Activated naive CD4-positive, alpha-beta T cell treated with Interleukin-2 at 50 U/mL for 16 hours (primary cell): ENCODE measurements at regions not wholly inside any gene's neighbourhood (a gene's known extent, or its start where the extent isn't known, plus 50 kb on each side); places are given as distances from the start of the nearest gene placed in this dataset.
"Not testable (repeated sequence)": the region's sequence is repeated elsewhere in the genome, so short reads cannot be mapped to it uniquely, and the experiment has no call there.

Experiments used
- DNase-seq: peaks from one replicate; pipeline ENCODE4 v3.0.0-alpha.2; 2020

- DNase-seq: no peak
These were observed 605.4 kb upstream of the SLC35B3 start for GRCh38 chr6:9040718-9041117.

GRCh38 chr6:9039258-9039657, 603.9 kb upstream of the SLC35B3 start:
- no peak for DNase-seq

GRCh38 chr6:9028086-9028485, 592.7 kb upstream of the SLC35B3 start:
- DNase-seq: no peak

GRCh38 chr6:9025796-9026394, 590.5 kb upstream of the SLC35B3 start:
- no peak for DNase-seq

GRCh38 chr6:9025228-9025627, 589.9 kb upstream of the SLC35B3 start:
- DNase-seq: no peak

GRCh38 chr6:9024246-9024645, 588.9 kb upstream of the SLC35B3 start:
- DNase-seq: not testable (repeated sequence)

GRCh38 chr6:9020001-9020400, 584.7 kb upstream of the SLC35B3 start:
- DNase-seq: no peak

GRCh38 chr6:9009931-9010330, 574.6 kb upstream of the SLC35B3 start:
- no peak for DNase-seq

- no peak for DNase-seq
These were observed 571.7 kb upstream of the SLC35B3 start for GRCh38 chr6:9007027-9007426.

GRCh38 chr6:9002833-9003232, 567.5 kb upstream of the SLC35B3 start:
- no peak for DNase-seq

GRCh38 chr6:8995156-8995555, 559.8 kb upstream of the SLC35B3 start:
- no peak for DNase-seq

GRCh38 chr6:8993111-8993510, 557.8 kb upstream of the SLC35B3 start:
- DNase-seq: no peak

GRCh38 chr6:8991844-8992243, 556.5 kb upstream of the SLC35B3 start:
- DNase-seq: no peak

GRCh38 chr6:8990075-8990474, 554.7 kb upstream of the SLC35B3 start:
- DNase-seq: no peak

GRCh38 chr6:8983202-8983688, 547.9 kb upstream of the SLC35B3 start:
- peak; percentile 47 for DNase-seq

GRCh38 chr6:8982668-8983067, 547.3 kb upstream of the SLC35B3 start:
- no peak for DNase-seq

GRCh38 chr6:8973395-8973794, 538.0 kb upstream of the SLC35B3 start:
- DNase-seq: no peak

- no peak for DNase-seq
These were observed 534.4 kb upstream of the SLC35B3 start for GRCh38 chr6:8969747-8970146.

- no peak for DNase-seq
These were observed 523.7 kb upstream of the SLC35B3 start for GRCh38 chr6:8958894-8959511.

GRCh38 chr6:8953310-8953709, 518.0 kb upstream of the SLC35B3 start:
- DNase-seq: no peak

- no peak for DNase-seq
These were observed 513.4 kb upstream of the SLC35B3 start for GRCh38 chr6:8948733-8949132.

GRCh38 chr6:8947900-8948299, 512.6 kb upstream of the SLC35B3 start:
- DNase-seq: no peak

- no peak for DNase-seq
These were observed 509.2 kb upstream of the SLC35B3 start for GRCh38 chr6:8944548-8944947.

- DNase-seq: no peak
These were observed 507.7 kb upstream of the SLC35B3 start for GRCh38 chr6:8943073-8943472.

- DNase-seq: no peak
These were observed 506.2 kb upstream of the SLC35B3 start for GRCh38 chr6:8941577-8941976.
